SK-N-SH treated with all-trans-retinoic acid at 6 μM for 48 hours (cell line): ENCODE measurements at regions not wholly inside any gene's neighbourhood (a gene's known extent, or its start where the extent isn't known, plus 50 kb on each side); places are given as distances from the start of the nearest gene placed in this dataset.

Experiments
- ATAC-seq: fragments of 200-7000 bp; cut with Tn5 transposase; 3 replicates; pipeline ENCODE4 v1.9.1; 2020; ENCODE audit warnings: mild to moderate bottlenecking, moderate library complexity
- ARNTL ChIP-seq: fragments of 450-650 bp; formaldehyde crosslinking; IDR thresholded peaks from 2 replicates; pipeline ENCODE4 v1.5.0; 2020; ENCODE audit warnings: low read depth, mild to moderate bottlenecking, moderate library complexity, borderline replicate concordance
- CREB5 ChIP-seq: fragments of 250-450 bp; sonication (Bioruptor Pico); IDR thresholded peaks from 2 replicates; pipeline ENCODE4 v1.5.1; 2020; ENCODE audit warnings: low read depth, mild to moderate bottlenecking, moderate library complexity
- ESRRG ChIP-seq: fragments of 250-450 bp; sonication (Bioruptor Pico); IDR thresholded peaks from 2 replicates; pipeline ENCODE4 v1.6.1; 2021; ENCODE audit warnings: mild to moderate bottlenecking
- GLIS3 ChIP-seq: fragments of 250-450 bp; sonication (Bioruptor Pico); IDR thresholded peaks from 2 replicates; pipeline ENCODE4 v1.5.0; 2020; ENCODE audit warnings: mild to moderate bottlenecking, moderate library complexity
- ISL1 ChIP-seq: fragments of 250-450 bp; sonication (Bioruptor Pico); IDR thresholded peaks from 2 replicates; pipeline ENCODE4 v2.1.2; 2022; ENCODE audit warnings: mild to moderate bottlenecking, moderate library complexity
- OSR1 ChIP-seq: fragments of 250-450 bp; sonication (Bioruptor Pico); IDR thresholded peaks from 2 replicates; pipeline ENCODE4 v1.8.0; 2022; ENCODE audit warnings: moderate library complexity, mild to moderate bottlenecking, inconsistent platforms
- PATZ1 ChIP-seq: fragments of 250-450 bp; sonication (Bioruptor Pico); IDR thresholded peaks from 2 replicates; pipeline ENCODE4 v1.8.0; 2020; ENCODE audit warnings: mild to moderate bottlenecking, moderate library complexity, borderline replicate concordance
- PPARA ChIP-seq: fragments of 250-450 bp; sonication (Bioruptor Pico); IDR thresholded peaks from 2 replicates; pipeline ENCODE4 v1.5.0; 2020; ENCODE audit warnings: mild to moderate bottlenecking, borderline replicate concordance
- TCF4 ChIP-seq: fragments of 250-450 bp; sonication (Bioruptor Pico); IDR thresholded peaks from 2 replicates; pipeline ENCODE4 v1.8.0; 2021; ENCODE audit warnings: mild to moderate bottlenecking, moderate library complexity, borderline replicate concordance
- TOX ChIP-seq: fragments of 250-450 bp; sonication (Bioruptor Pico); IDR thresholded peaks from 2 replicates; pipeline ENCODE4 v1.8.0; 2021; ENCODE audit warnings: mild to moderate bottlenecking, moderate library complexity, borderline replicate concordance
- ZC3H10 ChIP-seq: fragments of 250-450 bp; sonication (Bioruptor Pico); IDR thresholded peaks from 2 replicates; pipeline ENCODE4 v1.5.1; 2021; ENCODE audit warnings: mild to moderate bottlenecking, moderate library complexity
- ZFP3 ChIP-seq: fragments of 250-450 bp; sonication (Bioruptor Pico); IDR thresholded peaks from 2 replicates; pipeline ENCODE4 v1.5.0; 2020; ENCODE audit warnings: mild to moderate bottlenecking, moderate library complexity
- ZFP30 ChIP-seq: fragments of 450-650 bp; formaldehyde crosslinking; IDR thresholded peaks from 2 replicates; pipeline ENCODE4 v1.5.0; 2022; ENCODE audit warnings: mild to moderate bottlenecking, moderate library complexity
- ZNF565 ChIP-seq: fragments of 450-650 bp; formaldehyde crosslinking; conservative IDR thresholded peaks from 2 replicates; pipeline ENCODE4 v1.5.0; 2020; ENCODE audit warnings: low read depth, mild to moderate bottlenecking, moderate library complexity
- ZNF70 ChIP-seq: fragments of 450-650 bp; formaldehyde crosslinking; IDR thresholded peaks from 2 replicates; pipeline ENCODE4 v1.5.0; 2020; ENCODE audit warnings: mild to moderate bottlenecking, moderate library complexity
- ZNF8 ChIP-seq: fragments of 450-650 bp; formaldehyde crosslinking; IDR thresholded peaks from 2 replicates; pipeline ENCODE4 v1.5.0; 2020; ENCODE audit warnings: mild to moderate bottlenecking, moderate library complexity
- TF ChIP-seq, protein P1 (sequence below): fragments of 250-450 bp; sonication (Bioruptor Pico); IDR thresholded peaks from 2 replicates; pipeline ENCODE4 v1.5.0; 2020; ENCODE audit warnings: mild to moderate bottlenecking, moderate library complexity
- TF ChIP-seq, protein P2 (sequence below): fragments of 250-450 bp; sonication (Bioruptor Pico); IDR thresholded peaks from 2 replicates; pipeline ENCODE4 v1.8.0; 2021; ENCODE audit warnings: low read depth, mild to moderate bottlenecking, moderate library complexity, borderline replicate concordance
- TF ChIP-seq, protein P3 (sequence below): fragments of 250-450 bp; sonication (Bioruptor Pico); IDR thresholded peaks from 2 replicates; pipeline ENCODE4 v1.5.1; 2021; ENCODE audit warnings: mild to moderate bottlenecking, moderate library complexity

DNA sequence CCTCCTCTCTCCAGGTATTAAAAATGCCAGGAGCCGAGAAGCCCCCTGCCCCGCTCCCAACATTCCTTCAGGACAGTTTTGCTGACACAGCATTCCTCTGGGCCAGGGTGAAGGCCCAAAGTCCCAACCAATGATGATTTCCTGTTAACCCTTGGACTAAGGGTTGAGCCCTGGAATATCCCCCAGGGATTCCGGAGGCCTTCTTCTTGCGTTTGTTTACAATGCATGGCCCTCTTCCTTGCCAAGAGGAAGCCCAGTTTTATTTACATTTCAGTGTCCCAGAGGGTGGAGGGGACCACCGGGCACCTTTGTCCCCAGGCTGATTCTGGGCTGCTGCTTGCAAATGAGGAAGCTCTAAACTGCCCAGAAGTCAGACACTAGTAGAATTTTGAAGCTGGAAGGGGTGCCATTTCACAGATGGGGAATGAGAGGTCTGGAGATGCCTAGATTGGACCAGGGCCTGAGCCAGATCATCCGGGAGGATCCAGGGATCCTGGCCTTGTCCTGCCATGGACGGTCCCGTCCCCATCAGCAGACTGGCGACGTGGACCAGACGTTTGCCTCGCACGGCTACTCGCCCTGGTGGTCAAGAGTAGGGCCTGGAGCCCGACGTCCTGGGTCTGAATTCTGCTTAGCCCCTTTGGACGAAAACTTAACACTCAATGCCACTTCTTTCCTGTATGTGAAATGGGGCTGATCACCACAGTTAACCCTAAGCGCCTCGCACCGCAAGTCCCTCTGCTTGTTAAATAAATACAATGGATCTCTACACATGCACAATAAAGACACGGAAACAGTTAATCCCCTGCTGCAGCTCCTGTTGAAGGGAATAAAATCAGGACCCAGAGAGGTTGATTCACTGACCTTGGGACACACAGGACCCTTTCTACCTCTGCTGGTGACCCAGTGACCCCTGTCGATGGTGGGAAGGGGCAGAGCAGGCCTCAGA is 55.6 kb upstream of the CIBAR2 start:
- TF ChIP-seq, protein P1, sequence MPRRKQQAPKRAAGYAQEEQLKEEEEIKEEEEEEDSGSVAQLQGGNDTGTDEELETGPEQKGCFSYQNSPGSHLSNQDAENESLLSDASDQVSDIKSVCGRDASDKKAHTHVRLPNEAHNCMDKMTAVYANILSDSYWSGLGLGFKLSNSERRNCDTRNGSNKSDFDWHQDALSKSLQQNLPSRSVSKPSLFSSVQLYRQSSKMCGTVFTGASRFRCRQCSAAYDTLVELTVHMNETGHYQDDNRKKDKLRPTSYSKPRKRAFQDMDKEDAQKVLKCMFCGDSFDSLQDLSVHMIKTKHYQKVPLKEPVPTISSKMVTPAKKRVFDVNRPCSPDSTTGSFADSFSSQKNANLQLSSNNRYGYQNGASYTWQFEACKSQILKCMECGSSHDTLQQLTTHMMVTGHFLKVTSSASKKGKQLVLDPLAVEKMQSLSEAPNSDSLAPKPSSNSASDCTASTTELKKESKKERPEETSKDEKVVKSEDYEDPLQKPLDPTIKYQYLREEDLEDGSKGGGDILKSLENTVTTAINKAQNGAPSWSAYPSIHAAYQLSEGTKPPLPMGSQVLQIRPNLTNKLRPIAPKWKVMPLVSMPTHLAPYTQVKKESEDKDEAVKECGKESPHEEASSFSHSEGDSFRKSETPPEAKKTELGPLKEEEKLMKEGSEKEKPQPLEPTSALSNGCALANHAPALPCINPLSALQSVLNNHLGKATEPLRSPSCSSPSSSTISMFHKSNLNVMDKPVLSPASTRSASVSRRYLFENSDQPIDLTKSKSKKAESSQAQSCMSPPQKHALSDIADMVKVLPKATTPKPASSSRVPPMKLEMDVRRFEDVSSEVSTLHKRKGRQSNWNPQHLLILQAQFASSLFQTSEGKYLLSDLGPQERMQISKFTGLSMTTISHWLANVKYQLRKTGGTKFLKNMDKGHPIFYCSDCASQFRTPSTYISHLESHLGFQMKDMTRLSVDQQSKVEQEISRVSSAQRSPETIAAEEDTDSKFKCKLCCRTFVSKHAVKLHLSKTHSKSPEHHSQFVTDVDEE (CRISPR knock-in tag) = no peak
- TF ChIP-seq ARNTL (CRISPR knock-in tag) = no peak
- TF ChIP-seq PATZ1 (CRISPR knock-in tag) = no peak
- TF ChIP-seq TCF4 (CRISPR knock-in tag) = no peak
- TF ChIP-seq ISL1 (CRISPR knock-in tag) = no peak
- no peak for TF ChIP-seq ZNF565 (CRISPR knock-in tag)
- TF ChIP-seq PPARA (CRISPR knock-in tag) = no peak
- TF ChIP-seq GLIS3 (CRISPR knock-in tag) = no peak
- TF ChIP-seq TOX (CRISPR knock-in tag) = no peak
- TF ChIP-seq OSR1 = no peak
- TF ChIP-seq, protein P2, sequence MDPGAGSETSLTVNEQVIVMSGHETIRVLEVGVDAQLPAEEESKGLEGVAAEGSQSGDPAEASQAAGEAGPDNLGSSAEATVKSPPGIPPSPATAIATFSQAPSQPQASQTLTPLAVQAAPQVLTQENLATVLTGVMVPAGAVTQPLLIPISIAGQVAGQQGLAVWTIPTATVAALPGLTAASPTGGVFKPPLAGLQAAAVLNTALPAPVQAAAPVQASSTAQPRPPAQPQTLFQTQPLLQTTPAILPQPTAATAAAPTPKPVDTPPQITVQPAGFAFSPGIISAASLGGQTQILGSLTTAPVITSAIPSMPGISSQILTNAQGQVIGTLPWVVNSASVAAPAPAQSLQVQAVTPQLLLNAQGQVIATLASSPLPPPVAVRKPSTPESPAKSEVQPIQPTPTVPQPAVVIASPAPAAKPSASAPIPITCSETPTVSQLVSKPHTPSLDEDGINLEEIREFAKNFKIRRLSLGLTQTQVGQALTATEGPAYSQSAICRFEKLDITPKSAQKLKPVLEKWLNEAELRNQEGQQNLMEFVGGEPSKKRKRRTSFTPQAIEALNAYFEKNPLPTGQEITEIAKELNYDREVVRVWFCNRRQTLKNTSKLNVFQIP (CRISPR knock-in tag) = no peak
- no peak for TF ChIP-seq ZFP30
- TF ChIP-seq CREB5 (CRISPR knock-in tag) = no peak
- no peak for TF ChIP-seq ZNF70 (CRISPR knock-in tag)
- no peak for ATAC-seq

DNA sequence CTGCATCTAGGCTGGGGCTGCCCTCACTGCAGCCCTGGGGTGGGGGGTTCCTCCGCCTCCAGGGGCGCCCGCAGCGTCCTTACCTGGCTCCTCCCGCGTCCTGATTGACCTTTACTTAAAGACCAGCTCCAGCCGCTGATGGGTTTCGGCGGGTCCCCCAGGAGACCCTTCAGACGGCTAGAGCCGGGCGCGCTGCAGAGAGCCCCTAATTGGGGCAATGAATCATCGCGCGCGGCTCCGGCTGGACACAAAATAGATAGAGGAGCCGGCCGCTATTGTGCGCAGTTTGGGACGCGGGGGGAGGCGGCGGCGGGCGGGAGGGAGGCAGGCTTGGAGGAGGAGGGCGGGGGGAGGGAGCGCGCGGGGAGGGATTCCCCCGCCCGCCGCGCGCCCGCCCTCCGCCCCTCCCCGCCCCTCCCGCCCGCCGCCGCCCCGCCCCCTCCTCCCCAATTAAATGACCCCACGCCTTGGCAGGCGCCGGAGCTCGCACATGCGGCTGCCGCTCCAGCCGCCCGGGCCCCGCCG is 56.5 kb upstream of the CIBAR2 start:
- ATAC-seq = no peak
- TF ChIP-seq ZNF70 (CRISPR knock-in tag) = no peak
- no peak for TF ChIP-seq ARNTL (CRISPR knock-in tag)
- no peak for TF ChIP-seq ZNF8 (CRISPR knock-in tag)
- TF ChIP-seq ZFP30 = no peak
- TF ChIP-seq PPARA (CRISPR knock-in tag) = no peak
- TF ChIP-seq, protein P1 (CRISPR knock-in tag) = no peak
- TF ChIP-seq, protein P3, sequence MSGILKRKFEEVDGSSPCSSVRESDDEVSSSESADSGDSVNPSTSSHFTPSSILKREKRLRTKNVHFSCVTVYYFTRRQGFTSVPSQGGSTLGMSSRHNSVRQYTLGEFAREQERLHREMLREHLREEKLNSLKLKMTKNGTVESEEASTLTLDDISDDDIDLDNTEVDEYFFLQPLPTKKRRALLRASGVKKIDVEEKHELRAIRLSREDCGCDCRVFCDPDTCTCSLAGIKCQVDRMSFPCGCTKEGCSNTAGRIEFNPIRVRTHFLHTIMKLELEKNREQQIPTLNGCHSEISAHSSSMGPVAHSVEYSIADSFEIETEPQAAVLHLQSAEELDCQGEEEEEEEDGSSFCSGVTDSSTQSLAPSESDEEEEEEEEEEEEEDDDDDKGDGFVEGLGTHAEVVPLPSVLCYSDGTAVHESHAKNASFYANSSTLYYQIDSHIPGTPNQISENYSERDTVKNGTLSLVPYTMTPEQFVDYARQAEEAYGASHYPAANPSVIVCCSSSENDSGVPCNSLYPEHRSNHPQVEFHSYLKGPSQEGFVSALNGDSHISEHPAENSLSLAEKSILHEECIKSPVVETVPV (CRISPR knock-in tag) = no peak
- no peak for TF ChIP-seq ESRRG (CRISPR knock-in tag)
- no peak for TF ChIP-seq ZC3H10 (CRISPR knock-in tag)
- TF ChIP-seq TCF4 (CRISPR knock-in tag) = no peak
- no peak for TF ChIP-seq PATZ1 (CRISPR knock-in tag)
- TF ChIP-seq ZFP3 (CRISPR knock-in tag) = no peak
- TF ChIP-seq, protein P2 (CRISPR knock-in tag) = no peak
